Forelimb muscle (tissue), 1 donor: ENCODE measurements at regions not wholly inside any gene's neighbourhood (a gene's known extent, or its start where the extent isn't known, plus 50 kb on each side); places are given as distances from the start of the nearest gene placed in this dataset.

Source experiments
- DNase-seq: peaks from one replicate; pipeline ENCODE4 v3.0.0-alpha.2; 2013; ENCODE audit warnings: low read depth

DNA sequence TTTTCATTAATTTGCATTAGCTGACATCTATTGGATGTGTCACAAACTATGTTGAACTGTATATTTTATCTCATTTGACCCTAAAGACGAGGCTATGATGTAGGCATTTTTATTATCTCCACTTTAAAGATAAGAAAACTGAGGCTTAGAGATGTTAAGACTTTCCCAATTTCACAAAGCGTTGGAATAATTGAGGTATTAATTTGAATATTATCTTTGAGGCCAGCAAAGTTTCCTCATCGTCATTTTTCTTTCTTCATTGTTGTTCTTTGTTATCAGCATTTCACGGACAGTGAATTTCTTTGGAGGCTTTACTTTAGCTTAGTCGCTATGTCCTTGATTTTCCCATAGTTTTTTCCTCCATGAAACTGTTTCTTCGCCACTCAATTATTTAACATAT is 227.5 kb upstream of the MYOCD start:
- no peak for DNase-seq

DNA sequence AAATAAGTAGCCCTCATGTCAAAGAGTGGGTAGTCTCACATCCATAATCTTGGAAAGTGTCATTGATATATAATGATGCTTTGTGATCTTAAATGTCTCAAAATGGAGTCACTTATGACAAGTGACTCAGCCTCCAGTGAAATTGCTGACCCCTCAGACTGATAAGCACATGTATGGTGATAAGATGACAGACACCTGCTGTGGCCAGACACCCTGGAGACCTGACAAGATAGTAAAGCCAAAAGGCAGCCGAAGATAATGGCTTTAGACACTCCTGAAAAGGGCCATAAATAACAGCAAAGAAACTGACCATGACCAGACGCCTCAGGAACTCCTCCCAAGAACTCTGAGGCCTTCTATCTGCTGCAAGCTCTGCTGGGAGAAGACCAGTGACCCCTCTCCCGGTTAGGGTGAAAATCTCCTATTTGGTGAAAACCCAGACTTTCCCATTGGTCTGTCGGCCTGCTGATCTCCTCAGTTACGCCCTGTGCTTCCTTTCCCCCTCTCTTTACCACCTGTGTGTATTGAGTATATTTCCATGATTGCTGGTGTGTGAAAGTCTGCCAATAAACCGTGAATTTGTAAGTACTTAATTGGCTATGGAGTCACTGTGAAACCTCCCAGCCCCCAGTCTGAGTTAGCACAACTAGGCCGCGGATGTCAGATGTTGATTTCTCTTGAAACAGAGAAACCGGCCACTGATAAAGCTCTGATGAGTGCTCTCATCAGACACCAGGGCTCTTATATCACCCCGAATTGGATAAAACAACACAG is 226.7 kb upstream of the MYOCD start:
- no peak for DNase-seq

DNA sequence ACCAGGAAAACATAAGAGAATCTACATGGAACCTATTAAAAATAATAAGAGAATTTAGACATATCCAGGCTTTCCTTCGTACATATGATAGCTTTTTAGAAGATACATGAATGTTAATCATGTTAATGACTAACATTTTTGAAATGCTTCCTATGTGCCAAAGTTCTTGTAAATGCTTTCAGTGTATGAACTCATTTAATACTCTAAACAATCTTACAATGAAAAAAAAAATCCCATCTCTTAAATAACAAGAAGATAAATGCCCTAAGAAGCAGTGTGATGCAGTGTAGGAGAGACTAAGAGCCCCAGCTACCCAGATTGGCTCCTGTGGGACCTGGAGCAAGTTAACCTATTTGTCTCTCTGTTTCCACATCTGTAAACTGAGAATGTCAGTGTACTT is 220.4 kb upstream of the MYOCD start:
- no peak for DNase-seq

DNA sequence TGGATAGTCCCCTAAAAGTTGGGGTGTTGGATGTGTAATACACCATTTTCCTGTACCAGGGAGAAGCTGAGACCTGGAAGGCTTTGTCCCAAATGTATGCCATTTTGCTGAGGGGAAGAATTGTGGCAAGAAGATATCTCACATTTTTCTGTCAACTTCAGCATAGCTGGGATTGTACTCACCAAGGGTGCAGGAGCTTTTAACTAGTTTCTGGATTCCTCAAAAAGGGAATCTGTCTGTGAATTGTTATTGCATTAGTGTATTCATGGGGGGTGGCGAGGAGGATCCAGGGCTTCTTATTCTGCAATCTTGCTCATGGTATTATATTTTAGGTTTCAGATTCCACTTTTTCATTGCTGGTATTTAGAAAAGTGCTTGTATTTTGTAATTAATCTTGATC is 208.2 kb upstream of the MYOCD start:
- DNase-seq, result no peak

DNA sequence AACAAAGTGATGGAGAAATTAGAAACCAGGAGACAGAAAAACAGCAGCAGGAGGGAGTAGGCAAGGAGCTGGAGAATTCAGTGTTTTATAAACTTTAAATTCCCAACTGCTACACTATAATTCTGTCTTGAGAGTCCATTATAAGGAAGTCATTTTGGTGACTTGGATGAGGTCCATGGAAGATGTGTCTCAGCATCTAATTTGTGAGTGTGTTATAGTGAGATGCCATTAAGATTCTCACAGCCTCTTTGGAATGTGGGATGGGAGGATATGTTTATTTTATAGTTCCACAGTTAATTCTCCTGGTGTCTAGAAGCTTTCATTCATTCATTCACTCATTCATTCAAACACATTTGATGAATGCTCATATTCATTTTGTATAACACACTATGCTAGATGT is 206.0 kb upstream of the MYOCD start:
- no peak for DNase-seq

DNA sequence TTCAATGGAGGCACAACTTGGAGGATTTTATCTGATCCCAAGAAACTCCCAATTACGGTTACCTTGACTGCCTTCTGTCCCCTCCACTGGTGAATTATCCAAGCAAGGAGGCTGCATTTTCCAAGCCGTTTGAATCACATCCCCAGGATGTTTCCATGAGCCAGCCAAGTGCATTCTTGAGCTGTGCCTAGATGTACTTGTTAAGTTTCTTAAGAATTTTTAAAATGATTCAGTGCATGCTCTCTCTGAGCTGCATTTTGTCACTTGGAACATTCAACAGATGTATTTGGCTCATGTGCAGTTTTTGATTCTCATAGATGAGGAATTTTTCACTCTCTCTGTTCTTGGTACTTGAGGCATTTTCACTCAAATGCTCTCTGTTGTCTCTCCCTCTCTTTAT is 202.6 kb upstream of the MYOCD start:
- no peak for DNase-seq

DNA sequence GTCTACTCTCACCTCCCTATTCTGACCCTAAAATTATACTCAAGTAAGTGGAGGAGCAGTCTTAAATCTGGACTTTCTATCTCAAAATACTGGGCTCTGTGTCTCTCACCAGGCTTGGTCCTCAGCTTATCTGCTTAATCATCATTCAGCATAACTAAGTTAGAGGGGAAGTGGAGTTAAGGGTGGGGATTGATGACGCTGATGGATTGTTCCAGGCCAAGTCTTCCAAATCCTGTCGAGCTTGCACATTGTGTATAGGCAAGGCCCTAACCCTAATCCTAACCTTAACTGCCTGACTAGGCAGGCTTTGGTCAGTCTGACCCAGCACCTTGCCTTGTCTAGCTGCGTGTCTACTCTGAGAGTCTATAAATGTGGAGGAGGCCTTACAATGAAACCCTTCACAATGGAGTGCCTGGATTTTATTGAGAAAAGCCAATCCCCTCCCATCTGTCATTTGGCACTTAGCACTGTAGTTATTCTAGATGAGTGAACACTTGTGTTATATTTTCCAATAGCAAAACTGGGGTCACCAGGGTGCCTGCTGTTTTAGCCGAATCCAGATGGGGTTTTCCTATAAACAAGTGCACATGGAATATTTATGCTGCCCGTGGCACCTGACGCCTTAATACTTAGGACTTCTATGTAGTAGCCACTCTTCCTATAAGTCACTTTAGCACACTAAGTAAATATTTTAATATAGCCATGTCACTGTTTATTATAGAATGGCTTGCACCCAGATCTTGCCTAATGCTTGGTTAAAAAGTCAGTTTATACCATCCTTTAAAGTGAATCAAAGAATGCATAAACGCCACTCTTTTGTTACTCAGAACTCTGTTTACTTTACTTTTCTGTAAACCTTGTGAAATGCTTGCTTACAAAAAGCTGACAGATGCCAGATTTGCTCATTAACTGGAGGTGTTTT is 193.2 kb upstream of the MYOCD start:
- no peak for DNase-seq

DNA sequence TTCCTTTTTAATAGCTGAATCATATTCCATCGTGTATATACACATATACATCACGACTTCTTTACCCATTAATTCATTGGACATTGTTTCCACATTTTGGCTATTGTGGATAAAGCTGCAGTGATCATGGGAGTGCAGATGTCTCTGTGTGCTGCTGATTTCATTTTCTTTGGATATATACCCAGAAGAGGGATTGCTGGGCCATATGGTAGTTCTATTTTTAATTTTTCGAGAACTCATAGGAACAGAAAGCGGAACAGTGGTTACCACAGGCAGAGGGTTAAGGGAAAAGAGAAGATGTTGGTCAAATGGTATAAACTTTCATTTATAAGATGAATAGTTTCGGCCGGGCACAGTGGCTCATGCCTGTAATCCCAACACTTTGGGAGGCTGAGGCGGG is 187.4 kb upstream of the MYOCD start:
- DNase-seq, result no peak

DNA sequence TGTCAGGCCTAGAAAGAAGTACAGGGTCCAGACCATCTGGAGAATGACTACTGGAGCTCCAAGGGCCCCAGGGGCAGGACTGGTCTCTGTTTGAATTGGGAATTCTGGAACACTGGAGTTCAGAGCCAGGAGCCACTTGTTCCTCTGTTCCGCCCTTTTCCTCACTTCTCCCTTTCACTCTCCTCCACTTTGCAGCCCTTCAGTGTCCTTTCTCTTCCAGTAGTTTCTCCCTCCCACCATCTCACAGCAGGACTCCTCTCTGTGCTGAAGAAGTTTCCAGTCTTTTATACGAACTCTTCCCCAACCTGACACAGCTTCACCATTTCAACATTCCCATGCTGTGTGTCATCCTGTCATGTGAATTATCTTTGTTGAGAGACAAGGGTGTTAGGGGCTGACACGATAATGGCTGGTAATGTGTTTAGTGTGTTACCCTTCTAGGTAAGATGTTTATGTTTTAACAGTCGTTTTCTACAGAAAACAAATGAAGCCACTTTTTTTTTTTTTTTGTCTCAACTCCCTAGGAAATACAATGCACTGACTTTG is 180.3 kb upstream of the MYOCD start:
- DNase-seq, result no peak

DNA sequence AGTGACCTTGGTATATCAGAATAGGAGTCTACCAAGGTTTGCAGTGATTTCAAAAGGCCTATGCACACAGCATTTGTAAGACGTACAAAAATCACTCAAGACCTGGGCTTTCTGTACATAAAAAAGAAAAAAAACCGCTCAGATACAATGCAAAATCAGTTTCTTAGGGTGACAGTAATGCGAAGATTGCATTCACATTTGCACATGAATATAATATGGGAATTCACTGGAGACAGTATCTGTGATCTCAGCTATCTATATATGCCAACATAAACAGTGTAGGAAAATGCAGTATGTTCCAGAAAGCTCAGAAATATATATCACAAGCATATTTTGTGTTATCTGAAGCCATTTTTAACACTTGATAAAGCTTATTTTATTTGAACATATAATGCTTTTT is 176.4 kb upstream of the MYOCD start:
- DNase-seq, result no peak

DNA sequence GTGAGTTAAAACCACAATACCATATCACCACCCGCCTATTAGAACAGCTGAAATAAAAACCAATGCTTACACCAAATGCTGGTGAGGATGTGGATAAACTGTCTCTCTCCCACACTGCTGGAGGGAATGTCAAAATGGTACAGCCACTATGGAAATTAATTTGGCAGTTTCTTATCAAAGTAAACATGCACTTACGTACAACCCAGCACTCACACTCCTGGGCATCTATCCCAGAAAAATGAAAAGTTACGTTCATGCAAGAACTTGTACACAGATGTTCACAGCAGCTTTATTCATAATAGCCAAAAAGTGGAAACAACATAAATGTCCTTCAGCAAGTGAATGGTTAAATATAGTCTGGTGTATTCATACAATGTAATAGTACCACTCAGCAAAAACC is 173.2 kb upstream of the MYOCD start:
- no peak for DNase-seq

DNA sequence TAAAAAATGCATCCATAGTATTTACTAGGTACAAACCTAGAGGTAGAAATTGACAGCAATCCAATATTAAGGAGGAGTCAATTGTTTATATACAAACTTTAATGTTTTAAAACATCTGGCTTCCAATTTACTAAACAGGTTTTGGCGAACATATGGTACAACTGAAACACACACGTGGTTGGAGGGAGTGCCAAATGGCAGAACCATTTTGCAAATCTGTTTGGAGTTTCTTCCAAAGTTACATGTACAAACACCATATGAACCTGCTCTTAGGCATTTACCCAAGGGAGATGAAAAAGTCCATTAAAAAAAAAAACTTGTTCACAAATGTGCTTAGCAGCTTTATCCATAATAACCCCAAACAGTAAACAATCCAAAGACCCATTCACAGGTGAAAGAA is 159.8 kb upstream of the MYOCD start:
- no peak for DNase-seq

DNA sequence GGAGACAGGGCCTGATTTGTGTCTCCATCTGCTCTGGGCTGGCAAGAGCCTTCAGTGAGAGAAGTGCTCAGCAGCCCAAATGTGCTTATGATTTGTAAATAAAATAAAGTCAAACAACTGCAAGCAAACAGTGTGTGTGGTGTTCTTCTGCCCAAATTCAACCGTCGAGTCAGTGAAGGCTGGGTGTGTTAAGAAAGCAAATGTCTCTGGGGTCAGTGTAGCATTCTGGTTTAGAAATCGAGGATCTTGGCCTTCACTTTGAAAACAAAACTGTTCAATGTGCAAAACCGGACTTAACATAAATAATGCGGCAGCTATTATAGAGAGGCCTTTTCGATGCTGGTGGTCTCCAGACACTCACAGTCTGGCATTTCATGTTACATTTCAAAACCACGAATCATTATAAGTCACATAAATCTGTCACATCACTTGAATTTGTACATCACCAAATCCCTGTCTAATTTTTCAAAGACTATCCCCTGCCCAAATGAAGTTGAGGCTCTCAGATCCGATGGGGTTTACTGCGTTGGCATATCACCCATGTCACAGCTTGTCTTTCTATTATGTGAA is 158.6 kb upstream of the MYOCD start:
- no peak for DNase-seq

DNA sequence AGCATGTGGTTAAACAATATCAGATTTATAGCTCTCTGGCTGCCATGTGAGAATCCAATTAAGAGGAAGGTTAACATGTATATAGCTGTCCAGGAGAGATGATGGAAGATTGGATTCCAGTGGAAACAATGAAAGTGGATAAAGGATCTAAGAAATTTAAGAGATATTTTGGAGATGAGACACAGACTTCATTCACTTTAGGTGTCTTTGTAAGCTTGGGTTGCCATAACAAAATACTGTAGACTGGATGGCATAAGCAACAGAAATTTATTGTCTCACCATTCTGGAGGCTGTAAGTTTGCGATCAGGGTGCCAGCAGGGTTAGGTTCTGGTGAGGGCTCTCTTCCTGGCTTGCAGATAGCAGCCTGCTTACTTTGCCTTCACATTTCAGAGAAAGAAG is 155.9 kb upstream of the MYOCD start:
- no peak for DNase-seq

DNA sequence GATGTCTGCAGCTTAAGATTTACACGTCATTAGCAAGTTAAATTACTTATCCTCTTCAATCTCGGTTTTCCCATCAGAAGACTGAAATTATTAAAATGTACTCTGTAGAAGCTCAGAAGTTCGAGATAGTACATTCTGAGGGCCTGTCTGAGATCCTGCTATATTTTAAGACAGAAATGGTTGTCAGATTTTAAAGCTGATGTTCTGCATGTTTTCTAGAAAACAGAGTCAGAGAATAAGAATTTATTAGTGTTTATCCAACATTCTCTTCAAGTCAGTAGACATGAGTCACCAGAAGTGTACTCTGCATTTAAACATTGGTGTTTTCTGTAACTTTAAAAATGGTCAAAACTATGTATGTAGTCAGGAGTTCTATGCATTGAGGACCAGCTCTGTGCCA is 155.2 kb upstream of the MYOCD start:
- no peak for DNase-seq

DNA sequence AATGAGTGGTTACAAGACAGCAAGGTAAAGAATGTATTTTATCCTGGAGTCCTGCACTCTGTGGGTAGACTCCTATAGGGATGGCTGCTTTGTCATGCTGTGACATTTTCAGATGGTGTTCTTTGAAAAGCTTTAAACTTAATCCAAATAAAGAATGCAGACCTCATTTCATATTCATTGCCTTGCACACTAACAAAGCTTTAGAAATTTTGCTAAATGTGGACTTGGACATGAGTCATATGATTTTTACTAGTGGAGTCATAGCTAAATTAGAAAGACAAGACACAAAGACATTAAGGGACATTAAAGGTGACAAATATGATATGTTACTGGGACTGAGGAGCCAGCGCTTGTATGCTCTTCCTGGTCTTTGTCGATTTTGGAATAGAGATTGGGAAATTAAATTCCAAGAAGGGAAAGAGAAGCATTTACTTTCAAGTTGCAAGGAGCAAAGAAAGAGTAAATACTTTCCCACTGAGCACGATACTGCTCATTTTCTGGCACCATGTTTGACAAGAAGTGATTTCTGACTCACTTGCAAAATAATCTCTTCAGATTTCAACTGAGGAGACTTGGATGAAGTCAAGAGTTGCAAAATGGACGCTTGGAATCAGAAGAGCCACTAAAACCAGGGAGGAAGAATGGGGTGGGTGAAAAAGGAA is 152.9 kb upstream of the MYOCD start:
- DNase-seq, result no peak

DNA sequence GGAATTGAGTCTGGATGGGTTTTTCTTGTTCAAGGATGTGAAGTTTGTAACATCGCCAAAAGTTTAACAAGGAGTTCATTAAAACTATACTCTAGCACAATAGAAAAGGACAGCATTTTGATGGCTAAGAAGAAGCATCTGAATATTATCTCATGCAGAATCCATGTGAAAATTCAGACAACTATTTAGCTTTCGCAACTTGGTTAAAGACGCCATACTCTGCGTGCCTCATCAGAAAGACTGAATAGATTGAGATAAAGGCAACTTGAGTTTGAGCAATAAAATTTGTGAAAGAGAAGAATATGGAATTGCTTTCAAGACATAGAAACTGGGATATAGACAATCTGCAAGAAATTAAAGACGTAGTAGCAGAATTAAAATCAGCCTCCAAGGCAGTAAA is 151.1 kb upstream of the MYOCD start:
- no peak for DNase-seq

DNA sequence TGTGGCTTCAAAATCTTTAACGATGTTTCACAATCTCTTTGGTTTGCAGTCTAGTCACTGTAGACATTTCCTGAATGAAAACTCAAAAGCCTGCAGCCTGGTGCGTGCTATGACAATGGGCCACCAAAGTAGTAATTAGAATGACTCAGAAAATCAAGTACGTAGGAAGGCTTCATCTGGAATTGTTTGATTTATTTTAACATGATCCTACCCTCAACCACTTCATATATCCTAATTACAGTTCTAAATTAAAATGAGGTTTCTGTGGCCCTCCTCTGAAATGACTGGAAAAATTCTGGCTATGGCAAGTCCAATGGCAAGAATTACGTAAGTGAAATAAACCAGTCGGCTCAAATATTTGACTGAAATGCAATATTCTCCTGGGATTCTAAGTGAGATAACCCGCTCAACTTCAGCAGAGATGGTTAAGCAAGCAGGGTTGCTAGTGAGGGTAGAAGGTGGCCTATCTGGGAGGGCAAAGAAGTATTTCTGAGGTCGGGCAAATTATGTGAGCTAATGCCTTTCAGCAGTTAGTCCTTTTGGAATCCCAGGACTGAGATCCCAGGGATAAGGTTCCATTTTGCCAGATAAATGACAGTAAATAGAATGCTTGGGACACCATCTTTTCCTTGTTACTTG is 145.6 kb upstream of the MYOCD start:
- DNase-seq, result no peak

DNA sequence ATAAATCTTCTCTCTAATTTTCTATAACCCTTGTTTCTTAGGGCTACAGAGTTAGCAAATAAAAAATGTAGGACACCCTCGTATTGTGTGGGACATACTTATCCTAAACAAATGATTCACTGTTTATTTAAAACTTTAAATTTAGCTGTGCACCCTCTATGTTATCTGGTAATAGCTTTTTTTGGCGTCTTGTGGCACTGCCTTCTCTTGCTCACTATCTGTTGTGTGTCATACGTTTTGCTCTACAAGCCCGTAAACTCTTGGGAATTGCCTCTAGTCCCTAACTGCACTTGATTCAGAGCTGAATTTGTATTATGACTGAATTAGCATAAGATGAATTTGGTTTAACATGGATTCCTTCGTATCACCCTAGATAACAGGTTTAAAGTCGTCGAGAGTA is 144.3 kb upstream of the MYOCD start:
- DNase-seq, result no peak

DNA sequence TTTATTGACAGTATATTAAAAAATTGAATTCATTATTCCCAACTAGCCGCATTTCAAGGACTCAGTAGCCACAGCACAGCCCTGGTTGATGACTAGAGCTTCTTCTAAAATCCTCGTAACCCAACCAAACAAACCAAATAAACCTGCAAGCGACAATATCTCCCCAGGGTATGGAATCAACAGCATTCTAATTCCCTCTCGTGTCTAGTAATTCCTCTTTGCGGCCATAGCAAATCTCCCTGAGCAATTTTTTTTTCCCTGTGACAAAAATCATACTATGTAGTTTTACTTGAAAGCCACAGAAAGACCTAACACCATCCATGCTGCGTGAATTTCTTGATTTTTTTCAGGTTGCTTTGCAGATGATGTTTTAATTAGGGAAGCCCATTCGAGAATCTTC is 143.4 kb upstream of the MYOCD start:
- no peak for DNase-seq

DNA sequence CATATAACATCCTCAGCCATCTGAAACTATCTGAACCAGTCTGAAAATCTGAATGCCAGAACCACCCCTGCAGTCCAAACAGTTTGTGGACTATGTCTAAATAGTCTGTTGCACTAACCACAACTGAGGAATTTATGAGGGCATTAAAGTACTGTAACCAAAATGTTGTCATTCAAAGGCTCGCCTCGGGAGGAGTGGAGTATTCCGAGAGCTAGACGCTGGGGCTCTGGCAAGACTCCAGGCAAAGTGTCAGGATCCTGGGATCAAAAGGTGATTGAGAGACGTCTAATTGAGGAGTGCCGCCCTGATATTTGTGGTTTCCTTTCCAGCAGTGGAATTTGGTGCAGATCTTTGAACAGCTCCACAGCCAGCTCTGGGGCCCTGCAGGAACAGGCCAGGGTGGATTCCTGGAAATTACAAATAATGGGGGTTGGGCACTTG is 142.9 kb upstream of the MYOCD start:
- DNase-seq, result no peak
